PC-3 (cell line): ENCODE measurements at regions not wholly inside any gene's neighbourhood (a gene's known extent, or its start where the extent isn't known, plus 50 kb on each side); places are given as distances from the start of the nearest gene placed in this dataset.

Experiments used
- CTCF ChIP-seq: fragments of 300-600 bp; sonication (generic); conservative IDR thresholded peaks from 2 replicates; pipeline ENCODE4 v1.5.1; 2017; ENCODE audit warnings: antibody characterized with exemption, low read depth, mild to moderate bottlenecking, low read length
- EZH2 ChIP-seq: fragments of 300-600 bp; sonication (generic); IDR thresholded peaks from one replicate; pipeline ENCODE4 v1.6.1; 2017; ENCODE audit warnings: antibody characterized with exemption, mild to moderate bottlenecking, low read length; ENCODE audit not compliant: unreplicated experiment
- EZH2phosphoT487 ChIP-seq: fragments of 300-600 bp; sonication (generic); IDR thresholded peaks from 2 replicates; pipeline ENCODE4 v1.6.1; 2018; ENCODE audit warnings: mild to moderate bottlenecking, antibody characterized with exemption, low read length, borderline replicate concordance

DNA sequence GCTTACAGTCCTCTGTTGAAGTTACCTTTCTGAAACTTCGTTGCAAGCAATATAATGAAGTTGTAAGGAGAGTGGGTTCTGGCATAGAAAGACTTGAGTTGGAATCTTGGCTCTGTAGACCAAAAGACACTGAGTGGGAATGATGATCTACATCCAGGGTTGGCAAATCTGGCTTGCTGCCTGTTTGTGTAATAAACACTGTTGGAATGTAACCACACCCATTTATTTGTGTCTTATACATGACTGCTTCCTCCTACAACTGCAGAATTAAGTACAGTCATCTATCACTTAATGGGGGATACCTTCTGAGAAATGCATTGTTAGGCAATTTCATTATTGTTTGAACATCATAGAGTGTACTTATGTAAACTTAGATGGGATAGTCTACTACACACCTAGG lies 178.4 kb upstream of the SUCLG2 start:
- TF ChIP-seq CTCF, result no peak
- no peak for TF ChIP-seq EZH2
- no peak for TF ChIP-seq EZH2phosphoT487
